CD14-positive monocyte (primary cell): ENCODE measurements at regions not wholly inside any gene's neighbourhood (a gene's known extent, or its start where the extent isn't known, plus 50 kb on each side); places are given as distances from the start of the nearest gene placed in this dataset.

Source experiments
- DNase-seq, 3 donors: peaks; one replicate each; pipeline ENCODE4 v3.0.0-alpha.2; 2011 to 2022
- H2AFZ ChIP-seq: 2 replicates; pipeline ENCODE4 v1.6.0; 2012; ENCODE audit warnings: mild to moderate bottlenecking, low read depth, low read length, inconsistent platforms; ENCODE audit not compliant: insufficient read depth, poor library complexity, severe bottlenecking
- H3K27ac ChIP-seq, 2 donors: 1 replicate in 1 of 2; 2 replicates in 1 of 2; pipeline ENCODE4 v1.5.1; 2012 to 2013; ENCODE audit warnings: low read length in 2 of 2, control low read depth in 1 of 2, inconsistent platforms in 1 of 2, low read depth in 1 of 2, mild to moderate bottlenecking in 1 of 2
- H3K27me3 ChIP-seq, 2 donors: one replicate each; pipeline versions ENCODE4 v1.6.0 to v1.6.1; 2011 to 2013; ENCODE audit warnings: low read length in 2 of 2; ENCODE audit not compliant: control insufficient read depth in 2 of 2, insufficient read depth in 2 of 2
- H3K36me3 ChIP-seq, 2 donors: replicated peaks in 1 of 2; 1 replicate in 1 of 2; 2 replicates in 1 of 2; pipeline versions ENCODE4 v1.5.1 to v1.6.1; 2012 to 2013; ENCODE audit warnings: low read length in 2 of 2, control low read depth in 1 of 2, inconsistent platforms in 1 of 2, mild to moderate bottlenecking in 1 of 2; ENCODE audit not compliant: insufficient read depth in 2 of 2, control insufficient read depth in 1 of 2
- H3K4me1 ChIP-seq, 2 donors: 1 replicate in 1 of 2; 2 replicates in 1 of 2; pipeline versions ENCODE4 v1.5.1 to v1.6.1; 2012 to 2013; ENCODE audit warnings: low read length in 2 of 2, control low read depth in 1 of 2, inconsistent platforms in 1 of 2, mild to moderate bottlenecking in 1 of 2, moderate library complexity in 1 of 2; ENCODE audit not compliant: insufficient read depth in 2 of 2, control insufficient read depth in 1 of 2
- H3K4me2 ChIP-seq: replicated peaks from 2 replicates; pipeline ENCODE3; 2012; ENCODE audit warnings: low read length, moderate library complexity, mild to moderate bottlenecking; ENCODE audit not compliant: poor library complexity, severe bottlenecking; ENCODE audit errors: extremely low read depth
- H3K4me3 ChIP-seq, 3 experiments: fragments of 200-600 bp in 1 of 3; sonication (generic) in 1 of 3; replicated peaks in 1 of 3; 1 replicate in 2 of 3; 2 replicates in 1 of 3; pipeline ENCODE4 v1.5.1; 2011 to 2013; ENCODE audit warnings: low read length in 3 of 3, mild to moderate bottlenecking in 3 of 3, control low read depth in 2 of 3, low read depth in 2 of 3, inconsistent platforms in 1 of 3, moderate library complexity in 1 of 3
- H3K79me2 ChIP-seq: 2 replicates; pipeline ENCODE4 v1.6.0; 2012; ENCODE audit warnings: mild to moderate bottlenecking, control low read depth, inconsistent platforms, low read length, moderate library complexity; ENCODE audit not compliant: insufficient read depth
- H3K9ac ChIP-seq: 2 replicates; pipeline ENCODE4 v1.6.0; 2017; ENCODE audit warnings: low read length, mild to moderate bottlenecking; ENCODE audit not compliant: insufficient read depth, poor library complexity, severe bottlenecking
- H3K9me3 ChIP-seq, 2 donors: replicated peaks in 1 of 2; 1 replicate in 1 of 2; 2 replicates in 1 of 2; pipeline versions ENCODE4 v1.5.1 to v1.6.1; 2012 to 2013; ENCODE audit warnings: low read length in 2 of 2, control low read depth in 1 of 2; ENCODE audit not compliant: control insufficient read depth in 1 of 2, insufficient read depth in 1 of 2
- H4K20me1 ChIP-seq: 2 replicates; pipeline ENCODE4 v1.6.0; 2012; ENCODE audit warnings: mild to moderate bottlenecking, low read length, control low read depth, moderate library complexity; ENCODE audit not compliant: insufficient read depth
- H3K27ac Mint-ChIP-seq, 7 donors: one replicate each; pipeline ENCODE4 v1.8.0; 2020; ENCODE audit warnings: mild to moderate bottlenecking in 7 of 7, mixed read lengths in 7 of 7, moderate library complexity in 6 of 7, inconsistent platforms in 2 of 7
- H3K27me3 Mint-ChIP-seq, 3 donors: one replicate each; pipeline ENCODE4 v1.8.0; 2021 to 2022; ENCODE audit warnings: low read depth in 3 of 3, mild to moderate bottlenecking in 3 of 3, mixed read lengths in 3 of 3, moderate library complexity in 3 of 3, inconsistent platforms in 1 of 3
- H3K36me3 Mint-ChIP-seq, 2 donors: one replicate each; pipeline ENCODE4 v1.8.0; 2020; ENCODE audit warnings: mixed read lengths in 2 of 2, inconsistent platforms in 1 of 2, mild to moderate bottlenecking in 1 of 2
- H3K4me1 Mint-ChIP-seq: one replicate; pipeline ENCODE4 v1.8.0; 2020; ENCODE audit warnings: mild to moderate bottlenecking, mixed read lengths
- H3K4me3 Mint-ChIP-seq, 2 donors: one replicate each; pipeline ENCODE4 v1.8.0; 2020; ENCODE audit warnings: mild to moderate bottlenecking in 2 of 2, mixed read lengths in 2 of 2, moderate library complexity in 1 of 2
- H3K9me3 Mint-ChIP-seq, 7 donors: one replicate each; pipeline ENCODE4 v1.8.0; 2020 to 2022; ENCODE audit warnings: mixed read lengths in 7 of 7, mild to moderate bottlenecking in 6 of 7, moderate library complexity in 6 of 7, inconsistent platforms in 2 of 7
- WGBS: methylation state at CpG from one replicate; pipeline ENCODE4 v1.1.5; 2013; ENCODE audit warnings: missing lambda C conversion rate; ENCODE audit not compliant: insufficient coverage; 5-methylcytosine and 5-hydroxymethylcytosine counted together
- intact Hi-C, 2 donors: fragments of 100-400 bp; cut with micrococcal nuclease; formaldehyde crosslinking; loops; one replicate each; pipeline versions ENCODE4 v1.15.0 to v1.15.1; 2023
- TF ChIP-seq, protein P1 (sequence below): fragments of 200-600 bp; IDR thresholded peaks from one replicate; pipeline ENCODE4 v1.8.0; 2022; ENCODE audit warnings: antibody characterized with exemption, mild to moderate bottlenecking

DNA sequence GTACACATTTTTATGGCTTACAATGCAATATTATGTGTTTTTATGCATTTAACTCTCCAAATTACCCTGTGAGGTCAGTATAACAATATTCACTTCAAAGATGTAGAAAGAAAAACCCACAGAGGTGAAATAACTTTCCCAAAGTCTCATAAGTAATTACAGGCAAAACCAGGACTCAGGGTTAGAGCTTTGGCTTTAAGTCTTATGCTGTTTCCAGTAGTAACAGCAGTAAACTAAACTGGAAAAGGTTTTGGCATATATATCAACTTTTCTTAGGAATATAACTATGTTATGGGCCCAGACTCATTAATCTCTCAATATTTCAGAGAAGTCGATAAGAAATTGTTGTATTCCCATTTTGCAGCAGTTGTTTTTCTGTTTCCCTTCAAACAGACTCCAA, 206.3 kb upstream of the KCNMB2 start:
- H3K79me2 ChIP-seq = no peaks in the 10 kb centered on the region
- H4K20me1 ChIP-seq = no peaks in the 10 kb centered on the region
- TF ChIP-seq, protein P1, sequence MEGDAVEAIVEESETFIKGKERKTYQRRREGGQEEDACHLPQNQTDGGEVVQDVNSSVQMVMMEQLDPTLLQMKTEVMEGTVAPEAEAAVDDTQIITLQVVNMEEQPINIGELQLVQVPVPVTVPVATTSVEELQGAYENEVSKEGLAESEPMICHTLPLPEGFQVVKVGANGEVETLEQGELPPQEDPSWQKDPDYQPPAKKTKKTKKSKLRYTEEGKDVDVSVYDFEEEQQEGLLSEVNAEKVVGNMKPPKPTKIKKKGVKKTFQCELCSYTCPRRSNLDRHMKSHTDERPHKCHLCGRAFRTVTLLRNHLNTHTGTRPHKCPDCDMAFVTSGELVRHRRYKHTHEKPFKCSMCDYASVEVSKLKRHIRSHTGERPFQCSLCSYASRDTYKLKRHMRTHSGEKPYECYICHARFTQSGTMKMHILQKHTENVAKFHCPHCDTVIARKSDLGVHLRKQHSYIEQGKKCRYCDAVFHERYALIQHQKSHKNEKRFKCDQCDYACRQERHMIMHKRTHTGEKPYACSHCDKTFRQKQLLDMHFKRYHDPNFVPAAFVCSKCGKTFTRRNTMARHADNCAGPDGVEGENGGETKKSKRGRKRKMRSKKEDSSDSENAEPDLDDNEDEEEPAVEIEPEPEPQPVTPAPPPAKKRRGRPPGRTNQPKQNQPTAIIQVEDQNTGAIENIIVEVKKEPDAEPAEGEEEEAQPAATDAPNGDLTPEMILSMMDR = no peak
- H3K9ac ChIP-seq = no peak overlapping the region
- peaks cover 0 to 11% of the 10 kb centered on the region in 2 donors for H3K9me3 ChIP-seq
- no peak overlapping the region for H3K4me2 ChIP-seq
- Mint-ChIP-seq H3K9me3 (peaks cover 0 to 6% (median 1%) of the 10 kb centered on the region in 7 donors), H3K27me3 (peaks cover 0 to 1% (median 0%) of the 10 kb centered on the region in 3 donors), H3K27ac (no peak overlapping the region), H3K4me3 (no peak overlapping the region), H3K4me1 (peaks cover 1% of the 10 kb centered on the region), H3K36me3 (no peaks in the 10 kb centered on the region)
- H3K27ac ChIP-seq = no peak overlapping the region
- no peak overlapping the region for H3K4me3 ChIP-seq
- WGBS = no CpG with 5 or more reads among the region's 1 CpG
- H2AFZ ChIP-seq = no peak overlapping the region
- no peaks in the 10 kb centered on the region for H3K27me3 ChIP-seq
- intact Hi-C loops = no loop called here
- H3K36me3 ChIP-seq = no peaks in the 10 kb centered on the region
- no peaks in the 10 kb centered on the region for H3K4me1 ChIP-seq
- DNase-seq = no peak

DNA sequence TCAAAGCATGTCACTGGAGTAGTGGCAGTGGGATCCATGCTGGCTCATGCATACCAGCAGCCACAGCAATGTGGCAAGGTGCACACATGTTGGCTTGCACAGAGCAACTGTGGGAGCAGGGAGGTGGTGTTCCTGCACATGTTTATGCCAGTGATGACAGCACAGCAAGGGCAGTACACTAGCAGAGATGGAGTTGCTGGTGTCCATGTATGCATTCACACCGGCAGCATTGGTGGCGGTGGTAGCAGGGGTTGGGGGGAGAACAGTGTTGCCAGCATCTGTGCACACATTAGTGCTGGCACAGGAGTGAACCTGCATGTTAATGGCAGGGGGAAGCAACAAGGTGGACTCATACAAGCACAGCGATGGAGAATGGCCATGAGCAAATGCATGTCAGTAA, 202.0 kb upstream of the KCNMB2 start:
- Histone ChIP-seq H3K27ac (no peak overlapping the region), H3K36me3 (no peaks in the 10 kb centered on the region), H3K4me1 (no peaks in the 10 kb centered on the region), H4K20me1 (no peaks in the 10 kb centered on the region), H3K79me2 (no peaks in the 10 kb centered on the region), H3K27me3 (no peaks in the 10 kb centered on the region), H3K4me2 (no peak overlapping the region), H3K9me3 (peaks cover 0 to 13% of the 10 kb centered on the region in 2 donors), H3K4me3 (no peak overlapping the region), H3K9ac (no peak overlapping the region), H2AFZ (no peak overlapping the region)
- Mint-ChIP-seq H3K4me1 (no peaks in the 10 kb centered on the region), H3K9me3 (peaks cover 2 to 6% (median 3%) of the 10 kb centered on the region in 7 donors), H3K4me3 (no peak overlapping the region), H3K27me3 (peaks cover 0 to 1% (median 0%) of the 10 kb centered on the region in 3 donors), H3K36me3 (no peaks in the 10 kb centered on the region), H3K27ac (peak overlapping the region in 1 of 7 donors; percentile 53)
- WGBS = 97% methylated on average over 3 of the region's 3 CpGs
- DNase-seq = no peak
- intact Hi-C loops = no loop called here
- TF ChIP-seq, protein P1 = no peak
